Osteocyte (in vitro differentiated cells): ENCODE measurements at regions not wholly inside any gene's neighbourhood (a gene's known extent, or its start where the extent isn't known, plus 50 kb on each side); places are given as distances from the start of the nearest gene placed in this dataset.

Source experiments
- DNase-seq: peaks from one replicate; pipeline ENCODE4 v3.0.0; 2021; ENCODE audit warnings: mixed read lengths; ENCODE audit not compliant: unreplicated experiment; ENCODE audit errors: extremely low spot score
- H3K27ac Mint-ChIP-seq: one replicate; pipeline ENCODE4 v1.8.0; 2021; ENCODE audit warnings: mild to moderate bottlenecking, mixed read lengths; ENCODE audit not compliant: unreplicated experiment
- H3K27me3 Mint-ChIP-seq: one replicate; pipeline ENCODE4 v1.8.0; 2021; ENCODE audit warnings: mixed read lengths; ENCODE audit not compliant: unreplicated experiment
- H3K36me3 Mint-ChIP-seq: one replicate; pipeline ENCODE4 v1.8.0; 2021; ENCODE audit warnings: mixed read lengths; ENCODE audit not compliant: unreplicated experiment
- H3K4me1 Mint-ChIP-seq: one replicate; pipeline ENCODE4 v1.8.0; 2021; ENCODE audit warnings: mixed read lengths; ENCODE audit not compliant: unreplicated experiment
- H3K4me3 Mint-ChIP-seq: one replicate; pipeline ENCODE4 v1.8.0; 2021; ENCODE audit warnings: mild to moderate bottlenecking, moderate library complexity, mixed read lengths; ENCODE audit not compliant: unreplicated experiment
- H3K9me3 Mint-ChIP-seq: one replicate; pipeline ENCODE4 v1.8.0; 2021; ENCODE audit warnings: mixed read lengths; ENCODE audit not compliant: unreplicated experiment
- TF ChIP-seq, protein P1 (sequence below): fragments of 200-600 bp; sonication (generic); IDR thresholded peaks from 2 replicates; pipeline ENCODE4 v1.5.0; 2021; ENCODE audit warnings: antibody characterized with exemption, mild to moderate bottlenecking, moderate library complexity

DNA sequence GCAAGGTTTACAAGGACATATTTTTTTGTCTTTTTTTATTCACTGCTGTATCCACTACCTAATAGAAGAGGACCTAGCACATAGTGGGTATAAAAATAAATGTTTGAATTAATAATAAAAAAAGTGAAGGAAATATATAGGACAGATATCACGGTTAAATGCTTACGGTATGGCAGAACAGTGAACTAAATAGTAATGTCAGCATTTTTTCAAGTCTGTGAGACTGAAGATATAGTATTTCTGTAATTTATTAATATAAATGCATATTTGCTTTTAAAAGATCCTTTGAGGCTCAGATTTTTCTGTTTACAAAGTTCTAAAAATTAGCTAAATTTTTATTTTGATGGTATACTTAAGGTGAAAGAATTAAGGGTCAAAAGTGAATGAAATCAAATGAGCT, 68.6 kb upstream of the CNTN5 start:
- Mint-ChIP-seq H3K27me3 (no peaks in the 10 kb centered on the region), H3K36me3 (no peaks in the 10 kb centered on the region), H3K27ac (no peak overlapping the region), H3K4me1 (no peaks in the 10 kb centered on the region), H3K4me3 (no peak overlapping the region), H3K9me3 (no peaks in the 10 kb centered on the region)
- no peak for DNase-seq
- TF ChIP-seq, protein P1, sequence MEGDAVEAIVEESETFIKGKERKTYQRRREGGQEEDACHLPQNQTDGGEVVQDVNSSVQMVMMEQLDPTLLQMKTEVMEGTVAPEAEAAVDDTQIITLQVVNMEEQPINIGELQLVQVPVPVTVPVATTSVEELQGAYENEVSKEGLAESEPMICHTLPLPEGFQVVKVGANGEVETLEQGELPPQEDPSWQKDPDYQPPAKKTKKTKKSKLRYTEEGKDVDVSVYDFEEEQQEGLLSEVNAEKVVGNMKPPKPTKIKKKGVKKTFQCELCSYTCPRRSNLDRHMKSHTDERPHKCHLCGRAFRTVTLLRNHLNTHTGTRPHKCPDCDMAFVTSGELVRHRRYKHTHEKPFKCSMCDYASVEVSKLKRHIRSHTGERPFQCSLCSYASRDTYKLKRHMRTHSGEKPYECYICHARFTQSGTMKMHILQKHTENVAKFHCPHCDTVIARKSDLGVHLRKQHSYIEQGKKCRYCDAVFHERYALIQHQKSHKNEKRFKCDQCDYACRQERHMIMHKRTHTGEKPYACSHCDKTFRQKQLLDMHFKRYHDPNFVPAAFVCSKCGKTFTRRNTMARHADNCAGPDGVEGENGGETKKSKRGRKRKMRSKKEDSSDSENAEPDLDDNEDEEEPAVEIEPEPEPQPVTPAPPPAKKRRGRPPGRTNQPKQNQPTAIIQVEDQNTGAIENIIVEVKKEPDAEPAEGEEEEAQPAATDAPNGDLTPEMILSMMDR, result no peak

DNA sequence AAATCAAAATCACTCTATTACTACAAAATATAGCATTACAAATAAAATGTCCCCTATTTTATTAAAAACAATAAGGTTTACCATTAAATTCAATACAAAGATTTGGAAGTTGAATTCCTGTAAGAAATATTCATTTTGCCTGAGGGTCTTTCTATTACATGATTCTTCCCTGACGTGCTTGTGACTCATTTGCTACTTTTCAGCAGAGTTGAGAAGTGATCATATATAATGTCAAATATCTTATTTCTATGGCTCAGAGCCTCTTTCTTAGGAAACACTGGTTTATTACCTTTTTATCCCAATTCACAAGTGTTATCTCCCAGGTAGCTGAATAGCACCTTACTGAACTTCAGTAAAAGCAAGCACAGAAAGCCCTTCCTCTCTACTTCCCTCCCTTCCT, 65.2 kb upstream of the CNTN5 start:
- no peak for DNase-seq
- peaks cover 4% of the 10 kb centered on the region for H3K9me3 Mint-ChIP-seq
- no peak overlapping the region for H3K4me3 Mint-ChIP-seq
- no peaks in the 10 kb centered on the region for H3K27me3 Mint-ChIP-seq
- H3K36me3 Mint-ChIP-seq, result no peaks in the 10 kb centered on the region
- H3K4me1 Mint-ChIP-seq, result no peaks in the 10 kb centered on the region
- TF ChIP-seq, protein P1, result no peak
- H3K27ac Mint-ChIP-seq, result no peak overlapping the region

DNA sequence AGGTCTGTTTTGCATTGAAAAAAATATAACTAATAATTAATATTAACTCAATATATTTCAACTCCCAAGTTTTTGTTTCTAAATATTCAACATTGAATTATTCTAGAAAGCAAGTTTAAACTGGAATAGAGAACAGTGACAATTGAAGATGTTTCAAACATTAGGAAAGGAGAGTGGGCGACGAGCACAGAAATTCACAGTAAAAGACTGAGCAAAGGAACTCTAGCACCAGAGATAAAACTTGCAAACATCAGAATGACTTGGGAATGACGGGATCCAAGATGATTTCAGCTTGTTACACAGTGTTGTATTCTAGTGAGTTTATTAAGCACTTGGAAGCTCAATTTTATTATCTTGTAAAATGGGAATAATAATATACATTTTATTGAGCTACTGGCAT, 56.6 kb upstream of the CNTN5 start:
- H3K27me3 Mint-ChIP-seq, result no peaks in the 10 kb centered on the region
- H3K9me3 Mint-ChIP-seq, result peaks cover under 1% of the 10 kb centered on the region
- H3K36me3 Mint-ChIP-seq, result no peaks in the 10 kb centered on the region
- H3K4me3 Mint-ChIP-seq, result no peak overlapping the region
- no peaks in the 10 kb centered on the region for H3K4me1 Mint-ChIP-seq
- DNase-seq, result no peak
- TF ChIP-seq, protein P1, result no peak
- H3K27ac Mint-ChIP-seq, result no peak overlapping the region

DNA sequence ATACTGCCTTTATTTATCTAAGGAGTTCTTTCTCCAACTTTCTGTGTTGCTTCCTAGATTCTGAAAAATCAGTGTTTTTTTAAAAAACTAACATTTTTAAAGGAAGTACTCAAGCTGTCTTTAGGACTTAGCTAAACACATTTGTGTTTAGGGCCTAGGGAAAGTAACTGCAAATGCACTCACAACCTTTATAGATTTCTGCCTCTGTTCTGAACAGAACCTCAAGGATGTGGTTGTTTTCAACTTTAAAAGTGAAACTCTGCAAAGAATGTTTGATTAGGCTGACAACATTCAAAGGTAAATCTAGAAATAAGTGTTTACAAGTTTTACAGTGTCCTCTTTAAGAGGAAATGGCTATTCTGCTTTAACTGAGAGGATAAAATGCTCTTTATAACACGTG, 55.4 kb upstream of the CNTN5 start:
- Mint-ChIP-seq H3K27me3 (no peaks in the 10 kb centered on the region), H3K4me1 (no peaks in the 10 kb centered on the region), H3K27ac (no peak overlapping the region), H3K36me3 (no peaks in the 10 kb centered on the region), H3K4me3 (no peak overlapping the region), H3K9me3 (no peaks in the 10 kb centered on the region)
- TF ChIP-seq, protein P1, result no peak
- DNase-seq, result no peak

DNA sequence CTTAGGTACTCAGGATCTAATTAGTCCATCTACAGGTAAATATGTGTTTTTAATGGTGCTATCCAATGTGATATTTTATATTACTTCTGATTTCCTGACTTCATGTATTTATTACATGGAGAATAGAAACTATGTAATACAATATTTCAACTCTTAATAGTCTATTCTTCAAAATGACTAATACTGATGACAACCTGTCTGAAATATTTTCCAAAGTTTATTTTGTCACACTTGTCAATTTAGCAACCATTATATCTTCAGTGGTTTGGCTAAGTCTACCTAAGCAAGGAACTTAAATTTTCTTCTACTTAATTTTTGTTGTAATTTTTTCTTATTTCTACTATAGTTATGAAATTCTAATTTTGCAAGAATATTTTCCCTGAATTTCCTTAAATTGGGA, 55.0 kb upstream of the CNTN5 start:
- no peaks in the 10 kb centered on the region for H3K4me1 Mint-ChIP-seq
- H3K36me3 Mint-ChIP-seq, result no peaks in the 10 kb centered on the region
- H3K27ac Mint-ChIP-seq, result no peak overlapping the region
- no peaks in the 10 kb centered on the region for H3K9me3 Mint-ChIP-seq
- no peak overlapping the region for H3K4me3 Mint-ChIP-seq
- no peak for DNase-seq
- no peaks in the 10 kb centered on the region for H3K27me3 Mint-ChIP-seq
- TF ChIP-seq, protein P1, result no peak
